Osteocyte (in vitro differentiated cells): ENCODE measurements at regions not wholly inside any gene's neighbourhood (a gene's known extent, or its start where the extent isn't known, plus 50 kb on each side); places are given as distances from the start of the nearest gene placed in this dataset.

Experiments
- DNase-seq: peaks from one replicate; pipeline ENCODE4 v3.0.0; 2021; ENCODE audit warnings: mixed read lengths; ENCODE audit not compliant: unreplicated experiment; ENCODE audit errors: extremely low spot score
- H3K27ac Mint-ChIP-seq: one replicate; pipeline ENCODE4 v1.8.0; 2021; ENCODE audit warnings: mild to moderate bottlenecking, mixed read lengths; ENCODE audit not compliant: unreplicated experiment
- H3K27me3 Mint-ChIP-seq: one replicate; pipeline ENCODE4 v1.8.0; 2021; ENCODE audit warnings: mixed read lengths; ENCODE audit not compliant: unreplicated experiment
- H3K36me3 Mint-ChIP-seq: one replicate; pipeline ENCODE4 v1.8.0; 2021; ENCODE audit warnings: mixed read lengths; ENCODE audit not compliant: unreplicated experiment
- H3K4me1 Mint-ChIP-seq: one replicate; pipeline ENCODE4 v1.8.0; 2021; ENCODE audit warnings: mixed read lengths; ENCODE audit not compliant: unreplicated experiment
- H3K4me3 Mint-ChIP-seq: one replicate; pipeline ENCODE4 v1.8.0; 2021; ENCODE audit warnings: mild to moderate bottlenecking, moderate library complexity, mixed read lengths; ENCODE audit not compliant: unreplicated experiment
- H3K9me3 Mint-ChIP-seq: one replicate; pipeline ENCODE4 v1.8.0; 2021; ENCODE audit warnings: mixed read lengths; ENCODE audit not compliant: unreplicated experiment
- TF ChIP-seq, protein P1 (sequence below): fragments of 200-600 bp; sonication (generic); IDR thresholded peaks from 2 replicates; pipeline ENCODE4 v1.5.0; 2021; ENCODE audit warnings: antibody characterized with exemption, mild to moderate bottlenecking, moderate library complexity

GRCh38 chr18:11533942-11534496 is 75.4 kb upstream of the SLC35G4 start:
- Mint-ChIP-seq H3K36me3 (no peaks in the 10 kb centered on the region), H3K4me1 (no peaks in the 10 kb centered on the region), H3K27ac (no peak overlapping the region), H3K27me3 (no peaks in the 10 kb centered on the region), H3K4me3 (no peak overlapping the region), H3K9me3 (no peaks in the 10 kb centered on the region)
- DNase-seq, result no peak
- TF ChIP-seq, protein P1, sequence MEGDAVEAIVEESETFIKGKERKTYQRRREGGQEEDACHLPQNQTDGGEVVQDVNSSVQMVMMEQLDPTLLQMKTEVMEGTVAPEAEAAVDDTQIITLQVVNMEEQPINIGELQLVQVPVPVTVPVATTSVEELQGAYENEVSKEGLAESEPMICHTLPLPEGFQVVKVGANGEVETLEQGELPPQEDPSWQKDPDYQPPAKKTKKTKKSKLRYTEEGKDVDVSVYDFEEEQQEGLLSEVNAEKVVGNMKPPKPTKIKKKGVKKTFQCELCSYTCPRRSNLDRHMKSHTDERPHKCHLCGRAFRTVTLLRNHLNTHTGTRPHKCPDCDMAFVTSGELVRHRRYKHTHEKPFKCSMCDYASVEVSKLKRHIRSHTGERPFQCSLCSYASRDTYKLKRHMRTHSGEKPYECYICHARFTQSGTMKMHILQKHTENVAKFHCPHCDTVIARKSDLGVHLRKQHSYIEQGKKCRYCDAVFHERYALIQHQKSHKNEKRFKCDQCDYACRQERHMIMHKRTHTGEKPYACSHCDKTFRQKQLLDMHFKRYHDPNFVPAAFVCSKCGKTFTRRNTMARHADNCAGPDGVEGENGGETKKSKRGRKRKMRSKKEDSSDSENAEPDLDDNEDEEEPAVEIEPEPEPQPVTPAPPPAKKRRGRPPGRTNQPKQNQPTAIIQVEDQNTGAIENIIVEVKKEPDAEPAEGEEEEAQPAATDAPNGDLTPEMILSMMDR, result no peak

DNA sequence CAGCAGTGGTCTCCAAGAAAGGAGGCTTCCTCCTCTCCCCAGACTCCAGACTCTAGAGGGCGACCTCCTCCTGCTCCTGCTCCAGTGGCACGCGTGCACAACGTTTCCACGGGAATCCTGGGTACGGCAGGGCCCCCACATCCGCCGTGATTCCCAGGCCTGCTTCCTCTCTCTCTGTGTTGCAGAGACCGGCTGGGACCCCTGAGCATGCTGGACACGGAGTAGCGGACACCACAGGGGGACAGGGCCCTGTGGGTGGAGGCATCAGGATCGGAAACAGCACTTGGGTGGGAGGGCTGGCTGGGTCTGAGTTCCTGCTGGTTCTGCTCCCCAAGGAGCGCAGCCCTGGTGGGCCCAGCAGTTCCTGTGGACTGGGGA is 75.9 kb upstream of the SLC35G4 start:
- Mint-ChIP-seq H3K4me3 (no peak overlapping the region), H3K27me3 (no peaks in the 10 kb centered on the region), H3K36me3 (no peaks in the 10 kb centered on the region), H3K27ac (no peak overlapping the region), H3K9me3 (no peaks in the 10 kb centered on the region), H3K4me1 (no peaks in the 10 kb centered on the region)
- TF ChIP-seq, protein P1, result no peak
- DNase-seq, result no peak

DNA sequence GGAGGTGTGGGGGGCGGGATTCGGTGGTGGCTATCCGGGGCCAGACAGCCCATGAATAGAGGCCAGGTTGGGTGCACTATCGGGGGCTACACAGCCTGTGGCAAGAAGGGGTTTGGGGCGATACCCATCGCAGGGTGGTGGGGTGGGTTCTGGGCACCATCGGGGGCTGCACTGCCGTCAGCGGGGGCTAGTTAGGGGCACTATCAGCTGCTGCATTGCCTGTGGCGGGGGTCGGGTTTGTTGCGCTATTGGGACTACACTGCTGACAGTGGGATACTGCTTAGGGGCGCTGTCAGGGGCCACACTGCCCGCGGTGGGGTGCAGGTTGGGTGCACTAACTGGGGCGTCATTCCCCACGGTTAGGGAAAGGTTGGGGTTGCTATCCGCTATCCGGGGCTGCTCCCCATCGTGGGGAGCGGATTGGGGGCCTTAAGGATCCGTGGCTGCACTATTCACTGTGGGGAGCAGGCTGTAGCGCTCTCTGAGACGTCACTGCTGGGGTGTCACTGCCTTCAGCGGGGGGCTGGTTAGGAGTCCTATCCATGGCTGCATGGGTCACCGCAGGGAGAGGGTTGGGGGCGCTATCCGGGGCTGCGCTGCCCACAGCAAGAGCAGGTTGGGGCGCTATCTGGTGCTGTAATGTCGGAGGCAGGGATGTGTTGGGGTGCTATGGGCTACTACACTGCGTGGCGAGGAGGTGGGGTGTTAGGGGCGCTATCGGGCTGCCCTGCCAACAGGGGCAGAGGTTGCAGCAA is 76.5 kb upstream of the SLC35G4 start:
- H3K4me3 Mint-ChIP-seq, result no peak overlapping the region
- TF ChIP-seq, protein P1, result no peak
- no peaks in the 10 kb centered on the region for H3K27me3 Mint-ChIP-seq
- H3K4me1 Mint-ChIP-seq, result peaks cover 4% of the 10 kb centered on the region
- H3K9me3 Mint-ChIP-seq, result no peaks in the 10 kb centered on the region
- H3K36me3 Mint-ChIP-seq, result no peaks in the 10 kb centered on the region
- no peak for DNase-seq
- no peak overlapping the region for H3K27ac Mint-ChIP-seq

GRCh38 chr18:11529081-11529480 is 80.3 kb upstream of the SLC35G4 start:
- H3K4me3 Mint-ChIP-seq, result no peak overlapping the region
- no peak overlapping the region for H3K27ac Mint-ChIP-seq
- TF ChIP-seq, protein P1, result no peak
- H3K9me3 Mint-ChIP-seq, result no peaks in the 10 kb centered on the region
- no peak for DNase-seq
- H3K27me3 Mint-ChIP-seq, result no peaks in the 10 kb centered on the region
- H3K4me1 Mint-ChIP-seq, result peaks cover 21% of the 10 kb centered on the region
- H3K36me3 Mint-ChIP-seq, result no peaks in the 10 kb centered on the region

DNA sequence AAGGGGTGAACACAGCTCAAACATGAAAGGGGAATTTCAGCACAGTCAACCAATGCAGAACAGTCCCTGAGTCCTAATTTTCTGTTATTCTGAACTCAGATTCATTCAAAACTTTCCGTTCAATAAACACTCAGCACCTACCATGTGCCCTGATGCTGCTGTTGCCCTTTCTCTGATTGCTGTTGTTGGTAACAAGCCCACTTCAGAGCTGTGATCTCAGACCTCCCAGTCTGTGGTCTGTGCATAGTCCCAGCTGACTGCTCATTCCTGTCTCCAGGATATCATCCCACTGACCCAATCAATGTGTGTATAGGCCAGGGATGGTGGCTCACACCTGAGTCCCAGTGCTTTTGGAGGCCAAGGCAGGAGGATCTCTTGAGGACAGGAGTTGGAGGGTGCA is 82.7 kb upstream of the SLC35G4 start:
- no peaks in the 10 kb centered on the region for H3K9me3 Mint-ChIP-seq
- H3K4me1 Mint-ChIP-seq, result peaks cover 37% of the 10 kb centered on the region
- no peak overlapping the region for H3K27ac Mint-ChIP-seq
- DNase-seq, result no peak
- H3K4me3 Mint-ChIP-seq, result no peak overlapping the region
- H3K36me3 Mint-ChIP-seq, result no peaks in the 10 kb centered on the region
- H3K27me3 Mint-ChIP-seq, result no peaks in the 10 kb centered on the region
- TF ChIP-seq, protein P1, result no peak
